Renal cortex interstitium (tissue), 11 donors: ENCODE measurements at regions not wholly inside any gene's neighbourhood (a gene's known extent, or its start where the extent isn't known, plus 50 kb on each side); places are given as distances from the start of the nearest gene placed in this dataset.

ENCODE experiments used
- DNase-seq, 11 donors: peaks; one replicate each; pipeline ENCODE4 v3.0.0-alpha.2; 2013; ENCODE audit warnings: low read depth in 9 of 11, low spot score in 4 of 11; ENCODE audit errors: extremely low read depth in 1 of 11

DNA sequence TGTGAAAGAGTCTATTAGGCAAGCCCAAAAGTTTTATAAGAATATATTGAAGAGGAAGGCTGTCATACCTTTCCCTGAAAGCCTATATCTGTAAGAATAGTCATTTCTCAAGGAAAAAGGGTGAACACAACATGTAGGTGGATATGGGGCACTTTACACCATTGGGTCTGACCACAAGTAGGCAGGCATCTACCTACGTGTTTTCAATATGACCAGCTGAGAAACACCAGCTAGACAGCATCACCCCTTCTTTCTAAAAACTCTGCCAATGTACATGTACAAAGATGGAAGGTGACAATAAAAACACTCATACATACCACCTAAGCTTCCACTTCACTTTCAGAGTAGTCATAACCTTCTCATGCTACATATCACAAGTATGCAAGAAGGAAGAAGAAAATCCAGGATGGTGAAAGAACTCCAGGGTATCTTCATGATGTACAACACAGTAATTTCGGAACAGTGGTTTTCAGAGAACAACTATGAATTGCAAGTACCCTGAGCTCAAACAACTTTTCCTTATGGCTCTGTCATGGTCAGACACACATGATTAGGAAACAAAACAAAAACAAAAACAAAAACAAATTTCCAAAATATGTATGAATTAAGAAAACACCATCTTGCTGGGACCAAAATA, 98.5 kb upstream of the ADGRL2 start:
- DNase-seq, result no peak

DNA sequence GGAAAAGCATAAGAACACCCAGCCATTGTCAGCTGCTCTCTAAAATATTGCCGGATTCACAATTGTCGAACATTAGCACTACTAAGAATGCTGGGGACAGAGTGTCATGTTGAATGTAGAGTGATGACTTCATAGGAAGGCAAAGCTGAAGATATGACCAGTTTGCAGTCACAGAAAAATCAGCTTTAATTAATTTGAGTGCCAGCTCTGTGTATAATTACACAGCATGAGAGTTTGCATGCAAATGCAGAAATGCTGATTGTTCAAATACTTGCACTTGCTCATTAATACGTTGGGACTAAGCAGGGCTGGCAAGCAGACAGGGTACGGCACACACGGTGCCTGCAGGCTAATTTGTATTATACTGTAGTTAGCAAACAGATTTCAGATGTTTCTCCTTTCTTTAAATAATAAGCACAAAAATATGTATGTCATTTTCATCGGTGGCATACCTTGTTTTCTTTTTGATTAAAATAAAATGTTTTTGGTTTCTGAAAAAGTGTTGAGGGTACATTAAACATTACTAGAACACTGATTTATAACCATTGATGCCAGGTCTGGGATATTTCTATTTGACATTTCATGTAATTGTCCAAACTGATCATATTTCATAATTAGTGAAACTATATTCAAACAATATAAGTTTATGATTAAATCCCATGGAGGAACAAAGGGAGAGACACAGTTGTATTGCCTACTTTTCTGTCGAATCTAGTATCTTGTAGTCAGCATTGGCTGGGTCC, 99.8 kb upstream of the ADGRL2 start:
- DNase-seq, result no peak

DNA sequence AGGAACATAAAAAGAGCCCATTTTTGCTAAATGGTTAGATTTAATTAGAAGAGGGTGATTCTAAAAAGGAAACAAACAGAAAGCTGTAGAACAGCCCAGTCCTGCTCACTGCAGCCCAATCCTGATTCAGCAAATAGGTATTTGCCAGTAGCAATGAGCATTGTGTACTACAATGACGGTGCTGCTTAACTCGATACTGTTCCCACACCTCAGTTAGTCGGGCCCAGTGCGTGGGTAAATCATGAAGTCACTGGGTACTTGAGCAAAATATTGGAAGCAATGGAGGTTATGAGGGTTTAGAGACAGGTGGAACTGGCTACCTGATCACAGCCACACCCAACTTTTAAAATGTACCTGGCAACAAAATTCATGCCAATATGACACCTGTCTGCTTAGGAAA, 101.5 kb upstream of the ADGRL2 start:
- DNase-seq, result no peak

DNA sequence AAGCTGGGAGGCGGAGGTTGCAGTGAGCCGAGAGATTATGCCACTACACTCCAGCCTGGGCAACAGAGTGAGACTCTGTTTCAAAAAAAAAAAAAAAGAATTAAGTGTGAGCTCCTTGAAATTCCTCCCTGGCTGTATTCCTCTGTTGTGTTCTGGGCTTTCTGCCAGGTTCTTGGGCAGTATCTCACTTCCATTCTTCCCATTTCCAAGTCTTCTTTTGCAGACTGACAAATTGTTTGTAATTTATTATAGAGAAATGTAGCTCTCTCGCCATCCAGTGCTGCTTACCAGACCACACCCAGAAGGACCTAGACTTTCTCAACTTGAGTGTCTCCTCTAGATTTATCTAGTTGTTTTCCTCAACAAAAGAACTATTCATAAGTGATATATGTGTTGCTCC, 105.0 kb upstream of the ADGRL2 start:
- peak in 1 of 11 donors; percentile 20 for DNase-seq

DNA sequence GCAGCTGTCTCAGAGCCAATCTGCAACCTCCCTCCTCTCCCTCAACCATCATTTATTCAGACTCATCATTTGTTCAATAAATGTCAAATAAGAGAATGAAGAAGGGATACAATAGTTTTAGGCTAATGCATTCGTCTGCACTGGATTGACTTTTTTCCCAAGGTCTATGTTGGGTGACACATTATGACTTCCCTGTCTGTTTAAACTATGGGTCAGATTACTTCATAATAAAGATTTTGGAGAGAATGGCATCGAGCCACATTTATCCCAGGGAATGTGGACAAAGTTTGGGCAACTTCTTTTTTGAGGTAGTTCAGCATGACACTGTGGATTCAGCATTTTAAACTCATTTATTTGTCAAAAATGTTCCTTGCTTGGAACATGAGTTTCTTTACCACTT, 107.4 kb upstream of the ADGRL2 start:
- DNase-seq, result no peak

DNA sequence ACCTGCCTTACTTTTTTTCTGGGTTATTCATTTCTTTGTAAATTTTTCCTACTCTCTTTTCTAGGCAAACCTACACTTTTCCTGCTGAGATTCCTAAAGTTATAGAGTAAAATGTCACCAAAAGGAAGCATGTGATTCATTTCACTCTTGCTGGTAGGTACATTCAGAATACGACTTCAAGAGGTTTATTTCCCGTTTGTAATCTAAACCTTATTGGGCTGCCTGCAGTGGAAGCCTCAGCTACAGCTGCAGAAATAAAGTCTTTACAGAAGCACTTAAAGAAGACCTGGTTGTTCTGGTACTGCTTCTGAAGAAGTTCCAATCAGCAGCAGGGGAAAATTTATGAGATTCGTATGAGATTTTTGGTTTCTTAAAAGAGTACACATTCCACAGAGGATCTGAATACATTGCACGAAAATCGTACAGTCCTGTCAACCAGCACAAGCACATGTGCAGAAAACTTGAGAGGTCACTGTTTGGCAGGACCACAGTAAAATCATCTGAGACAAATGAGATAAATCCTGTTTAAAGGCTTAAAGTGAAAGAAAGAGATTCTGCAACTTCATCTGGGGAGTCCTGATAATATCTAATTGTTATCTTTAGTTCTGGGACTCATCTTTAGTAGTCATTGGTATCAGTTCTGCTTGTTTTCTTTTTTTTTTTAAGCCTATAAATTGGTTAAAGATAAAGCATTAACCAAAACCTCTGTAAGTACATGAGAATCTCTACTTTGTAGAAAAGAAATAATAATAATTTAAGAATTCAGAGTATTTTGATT, 109.9 kb upstream of the ADGRL2 start:
- no peak for DNase-seq

DNA sequence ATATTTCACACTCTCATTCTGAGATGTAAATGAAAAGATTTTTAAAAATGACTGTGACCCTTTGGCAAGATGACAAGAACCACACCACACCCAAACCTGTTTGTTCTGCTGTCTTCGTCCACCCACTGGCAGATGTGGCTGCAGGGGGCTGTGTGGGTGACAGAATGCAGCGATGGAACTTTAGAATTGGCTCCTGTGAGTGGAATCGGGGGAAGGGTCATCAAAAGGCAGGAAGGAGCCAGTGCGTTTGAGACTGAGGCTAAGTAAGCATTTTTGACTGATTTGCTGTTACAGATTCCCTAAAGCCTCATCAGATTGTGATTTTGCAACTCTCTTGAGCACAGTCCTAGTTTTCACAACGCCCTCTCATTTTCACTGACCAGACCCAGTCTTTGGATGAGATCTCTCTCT, 111.2 kb upstream of the ADGRL2 start:
- no peak for DNase-seq

DNA sequence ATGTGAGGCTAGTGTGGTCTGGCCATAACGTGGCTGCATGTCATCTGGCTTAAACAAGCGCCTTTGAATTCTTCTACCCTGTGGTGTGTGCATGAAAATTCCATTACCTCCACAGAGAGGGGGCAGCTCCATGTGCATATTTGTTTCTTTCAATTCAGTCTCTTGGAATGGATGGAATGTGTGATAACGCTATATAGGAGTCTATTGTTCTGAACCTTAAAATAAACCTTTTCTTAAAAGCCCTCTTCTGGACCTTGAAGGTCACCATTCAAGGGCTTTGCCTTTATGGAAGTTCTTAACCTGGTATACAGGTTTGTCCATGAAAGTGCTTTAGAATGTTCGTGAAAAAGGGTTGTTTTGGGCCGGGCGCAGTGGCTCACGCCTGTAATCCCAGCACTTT, 118.2 kb upstream of the ADGRL2 start:
- peak in 1 of 11 donors; percentile 38 for DNase-seq

DNA sequence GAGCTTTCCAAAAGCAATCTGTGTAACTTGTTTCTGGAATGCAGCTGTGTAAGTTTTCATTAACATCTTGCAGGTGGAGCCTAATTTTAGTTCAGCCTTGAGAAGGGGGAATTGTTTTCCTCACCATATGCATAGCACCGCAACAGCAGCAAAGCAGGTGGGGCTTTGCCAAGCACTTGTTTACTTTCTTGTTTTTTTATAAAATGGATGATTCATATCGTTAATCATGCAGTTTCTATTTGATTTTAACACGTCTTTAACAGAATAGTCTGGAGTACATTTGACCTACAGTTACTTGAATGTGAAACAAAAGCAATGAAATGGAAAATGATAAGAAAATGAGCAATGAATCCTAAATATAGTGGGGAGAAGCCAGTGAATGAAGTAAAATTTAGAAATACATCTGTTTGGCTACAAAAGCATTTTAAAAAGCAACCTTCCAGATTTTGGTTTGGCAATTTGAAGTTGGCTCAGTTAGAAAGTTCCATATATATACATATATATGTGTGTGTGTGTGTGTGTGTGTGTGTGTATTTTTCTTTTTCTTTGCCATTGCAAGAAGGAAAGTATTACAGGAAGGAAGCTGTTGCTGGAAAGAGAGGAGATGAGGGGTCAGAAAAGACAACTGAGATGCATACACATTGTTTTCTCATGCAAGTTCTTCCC, 119.0 kb upstream of the ADGRL2 start:
- DNase-seq, result peak in 1 of 11 donors; percentile 29

DNA sequence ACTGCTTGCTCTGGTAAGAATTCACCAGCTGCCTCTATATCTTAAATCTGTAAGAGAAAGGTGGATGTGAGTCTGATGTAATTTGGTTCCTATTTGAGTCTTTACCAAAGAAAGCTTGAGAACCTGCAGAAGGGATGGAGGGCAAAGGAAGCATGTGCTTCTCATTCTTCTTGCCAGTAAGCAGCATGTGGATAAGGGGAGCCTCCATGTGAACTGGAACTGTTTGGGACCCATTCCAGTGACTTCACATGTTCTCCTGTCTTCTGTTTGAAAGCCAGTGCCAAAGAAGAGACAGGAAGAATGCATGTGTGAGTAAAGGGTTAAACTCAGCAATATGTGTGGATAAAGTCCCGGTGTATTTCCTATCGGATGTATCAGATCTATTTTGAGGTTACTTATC, 119.6 kb upstream of the ADGRL2 start:
- no peak for DNase-seq

DNA sequence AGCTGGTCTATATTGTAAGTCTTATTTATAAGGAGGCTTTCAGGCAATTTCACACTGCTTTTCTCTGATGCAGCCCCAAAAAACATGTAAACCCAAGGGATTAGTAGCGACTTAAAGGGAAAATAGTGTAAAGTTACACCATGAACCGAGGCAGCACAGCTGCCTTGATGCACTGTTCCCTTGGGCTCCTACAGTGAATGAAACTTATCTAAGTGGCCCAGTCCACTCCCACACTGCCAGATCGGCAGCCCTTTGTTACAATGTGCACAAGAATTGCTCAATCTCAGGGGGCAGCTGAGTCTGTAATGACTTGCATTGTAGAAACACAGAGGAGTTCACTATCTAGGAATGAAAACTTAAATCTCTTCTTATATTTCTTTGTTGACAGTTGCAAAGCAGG, 120.8 kb upstream of the ADGRL2 start:
- no peak for DNase-seq

DNA sequence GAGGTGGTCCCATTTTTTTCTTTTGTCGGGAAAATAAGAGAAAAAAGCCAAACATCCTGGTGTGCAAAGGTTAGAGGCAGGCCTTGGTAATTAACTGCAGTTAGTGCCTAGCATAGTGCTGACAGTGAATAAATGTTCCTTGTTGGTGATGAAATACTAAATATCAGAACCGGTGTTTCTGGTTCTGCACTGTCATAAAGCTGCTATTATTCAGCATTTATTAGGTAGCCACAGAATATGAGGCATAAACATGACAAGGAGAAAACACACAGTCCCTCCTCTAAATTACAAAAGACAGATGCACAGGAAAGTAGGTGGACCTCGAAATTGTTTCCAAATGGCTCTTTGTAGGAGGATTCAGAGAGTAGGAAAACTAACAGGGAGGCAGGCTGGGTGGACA, 122.0 kb upstream of the ADGRL2 start:
- no peak for DNase-seq

DNA sequence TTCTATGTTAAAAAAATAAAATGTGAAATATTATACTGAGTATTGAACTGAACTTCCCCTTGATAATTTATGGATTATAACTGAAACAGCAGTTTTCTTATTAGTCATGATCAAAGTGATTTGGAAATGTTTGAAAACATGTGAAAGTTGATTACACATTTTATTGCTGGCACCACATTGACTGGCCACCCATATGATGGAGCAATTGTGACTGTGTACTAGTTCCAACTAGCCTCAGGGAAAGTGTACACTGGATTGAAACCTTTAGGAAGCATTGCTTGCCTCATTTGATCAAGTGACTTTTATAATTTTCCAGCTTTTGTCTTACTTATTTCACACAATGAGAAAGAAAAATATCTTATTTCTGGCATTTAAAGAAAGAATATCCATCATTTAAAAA, 128.0 kb upstream of the ADGRL2 start:
- no peak for DNase-seq

DNA sequence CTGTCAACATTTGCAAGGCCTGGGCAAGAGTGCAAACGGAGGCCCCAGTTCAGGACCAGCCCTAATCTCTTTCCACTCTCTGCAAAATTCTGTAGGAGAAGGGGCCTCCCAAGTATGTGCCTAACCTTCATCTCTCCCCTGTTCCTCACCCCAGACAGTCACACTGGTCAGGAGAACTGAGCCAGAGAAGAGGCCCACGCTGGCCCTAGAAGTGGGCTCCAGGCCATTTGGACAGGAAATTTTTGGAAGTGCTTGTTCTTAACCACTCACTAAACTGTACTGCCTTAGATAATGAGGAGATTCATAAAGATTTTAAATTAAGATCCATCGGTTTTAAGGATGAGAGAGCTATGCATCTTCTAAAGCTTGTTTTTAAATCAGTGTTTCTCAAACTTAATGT, 129.7 kb upstream of the ADGRL2 start:
- no peak for DNase-seq

DNA sequence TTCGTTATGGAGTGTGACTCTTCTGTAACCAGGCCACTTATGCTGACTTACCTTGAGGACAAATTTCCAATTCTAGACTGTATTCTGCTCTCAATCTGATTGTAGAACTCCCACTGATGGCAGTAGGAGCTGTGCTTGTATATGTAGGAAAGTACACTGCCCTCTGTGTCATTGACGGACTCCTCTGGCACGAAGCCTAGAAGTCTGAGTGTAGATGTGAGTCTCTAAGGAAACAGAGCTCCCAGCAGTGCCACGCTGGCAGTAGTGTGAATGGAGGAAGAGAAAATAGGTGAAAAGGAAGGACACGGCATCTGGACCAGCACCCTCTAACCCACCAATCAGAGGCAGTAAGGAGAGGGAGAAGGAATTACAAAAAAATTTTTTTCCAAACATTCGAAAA, 130.4 kb upstream of the ADGRL2 start:
- DNase-seq, result peak in 9 of 11 donors; percentile 37 to 86 (median 63)

DNA sequence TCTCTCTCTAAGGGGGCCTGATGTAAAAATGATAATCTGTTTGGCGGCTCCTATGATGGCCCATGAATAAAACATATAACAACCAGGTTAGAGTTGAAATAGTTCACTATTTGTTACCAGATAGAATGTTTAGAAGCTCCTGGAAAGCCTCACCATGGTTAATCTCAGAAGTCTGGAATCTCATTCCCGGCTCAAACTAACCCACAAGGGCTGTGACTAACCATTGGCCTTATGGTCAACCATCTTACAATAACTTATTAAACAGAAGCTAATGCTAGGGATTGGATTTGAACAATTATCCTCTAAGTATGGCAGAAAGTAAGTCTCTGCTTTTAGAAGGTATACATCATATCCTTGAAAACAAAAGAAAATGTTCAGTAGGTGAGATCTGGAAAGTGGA, 134.1 kb upstream of the ADGRL2 start:
- no peak for DNase-seq

DNA sequence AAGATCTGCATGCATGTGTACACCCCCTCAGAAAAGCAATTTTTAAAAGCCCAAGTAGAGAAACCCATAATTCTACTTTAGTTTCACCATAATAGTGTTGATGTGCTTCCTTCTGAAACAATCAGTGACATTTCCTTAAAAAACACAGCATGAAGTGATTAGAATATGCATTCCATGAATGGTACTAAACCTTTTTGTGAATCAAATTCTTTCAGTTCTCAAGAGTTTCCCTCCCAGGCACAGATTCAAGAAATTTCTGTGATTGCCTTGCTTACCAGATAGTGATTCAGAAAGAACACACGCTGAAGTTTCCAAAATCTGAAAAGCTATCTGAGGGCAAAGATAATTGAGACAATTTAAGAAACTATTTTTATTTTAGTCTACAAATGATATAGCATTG, 136.4 kb upstream of the ADGRL2 start:
- DNase-seq, result no peak

DNA sequence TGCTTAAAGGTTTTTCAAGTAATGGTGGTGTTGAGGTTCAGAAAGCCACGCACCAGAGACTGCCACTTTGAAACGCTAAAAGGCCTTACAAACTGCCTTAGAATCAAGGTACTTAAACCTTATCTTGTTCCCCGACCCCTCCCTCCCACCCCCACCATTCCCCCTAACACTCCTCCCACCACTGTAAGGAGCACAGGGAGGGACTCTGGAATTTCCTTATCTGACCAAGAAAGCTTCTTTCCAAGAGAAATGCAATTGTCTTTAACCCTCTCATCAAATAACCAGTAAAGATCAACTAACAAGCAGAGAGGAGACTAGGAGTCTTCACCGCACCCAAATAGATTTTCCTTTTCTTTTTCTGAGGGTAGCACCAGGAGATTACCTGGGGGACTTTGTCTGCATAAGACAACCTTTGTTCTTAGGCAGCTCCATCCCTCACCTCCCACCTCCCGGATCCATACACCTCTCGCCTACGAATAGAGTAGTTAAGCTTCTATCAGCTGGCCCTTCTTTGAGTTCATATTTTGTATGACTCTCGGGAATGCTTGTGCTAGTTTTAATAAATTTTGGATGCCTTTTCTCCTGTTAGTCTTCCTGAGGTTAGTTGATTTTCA, 137.7 kb upstream of the ADGRL2 start:
- DNase-seq, result no peak

DNA sequence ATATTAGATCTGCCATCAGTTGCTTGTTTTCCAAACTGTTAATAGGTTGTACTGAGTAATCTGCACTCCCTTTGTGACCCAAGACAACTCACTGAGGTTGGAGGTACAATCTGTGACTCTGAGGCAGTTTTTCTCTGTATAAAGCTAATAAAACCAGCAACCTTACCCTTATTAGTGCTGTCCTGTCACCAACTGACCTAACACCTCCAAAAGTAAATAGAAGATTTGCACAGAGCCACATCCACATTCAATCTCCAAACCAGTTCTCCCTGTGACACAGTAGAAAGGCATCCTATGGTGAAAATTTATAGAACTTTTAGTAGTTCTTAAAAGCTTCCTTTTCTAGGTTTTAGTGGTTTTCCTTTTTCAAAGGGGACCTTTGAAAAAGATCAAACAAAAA, 140.4 kb upstream of the ADGRL2 start:
- DNase-seq, result no peak
